IPS DF 19.7 (cell line): ENCODE measurements at regions not wholly inside any gene's neighbourhood (a gene's known extent, or its start where the extent isn't known, plus 50 kb on each side); places are given as distances from the start of the nearest gene placed in this dataset.

Source experiments
- DNase-seq: peaks from one replicate; pipeline ENCODE4 v3.0.0-alpha.2; 2013; ENCODE audit warnings: low read depth, low spot score

- no peak for DNase-seq
Measured at GRCh38 chr6:76418560-76419223, 346.2 kb upstream of the IMPG1 start.

- no peak for DNase-seq
Measured at GRCh38 chr6:76416821-76417605, 344.6 kb upstream of the IMPG1 start.

- no peak for DNase-seq
Measured at GRCh38 chr6:76403064-76403463, 330.6 kb upstream of the IMPG1 start.

- no peak for DNase-seq
Measured at GRCh38 chr6:76397966-76398365, 325.5 kb upstream of the IMPG1 start.

- no peak for DNase-seq
Measured at GRCh38 chr6:76382201-76382600, 309.7 kb upstream of the IMPG1 start.

- no peak for DNase-seq
Measured at GRCh38 chr6:76381612-76382011, 309.1 kb upstream of the IMPG1 start.

- DNase-seq, result no peak
Measured at GRCh38 chr6:76351275-76351674, 278.8 kb upstream of the IMPG1 start.

DNA sequence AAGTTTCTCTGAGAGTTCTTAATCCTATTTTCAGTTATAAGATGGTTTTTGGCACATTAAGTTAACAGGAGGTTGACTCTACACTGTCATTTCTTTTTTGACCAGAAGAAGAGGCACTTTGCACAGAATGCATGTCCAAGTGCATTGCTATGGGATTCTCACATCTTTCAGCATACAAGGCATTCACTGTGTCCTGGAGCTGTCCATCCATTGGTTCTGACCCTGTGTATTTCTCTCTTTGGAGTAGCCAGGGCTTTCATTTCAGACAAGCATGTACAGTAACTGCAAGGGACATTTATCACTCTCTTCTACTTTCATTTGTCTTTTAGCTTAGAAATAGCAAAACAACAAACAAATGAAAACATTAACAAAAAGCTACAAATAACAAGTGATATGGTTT lies 275.1 kb upstream of the IMPG1 start:
- no peak for DNase-seq

DNA sequence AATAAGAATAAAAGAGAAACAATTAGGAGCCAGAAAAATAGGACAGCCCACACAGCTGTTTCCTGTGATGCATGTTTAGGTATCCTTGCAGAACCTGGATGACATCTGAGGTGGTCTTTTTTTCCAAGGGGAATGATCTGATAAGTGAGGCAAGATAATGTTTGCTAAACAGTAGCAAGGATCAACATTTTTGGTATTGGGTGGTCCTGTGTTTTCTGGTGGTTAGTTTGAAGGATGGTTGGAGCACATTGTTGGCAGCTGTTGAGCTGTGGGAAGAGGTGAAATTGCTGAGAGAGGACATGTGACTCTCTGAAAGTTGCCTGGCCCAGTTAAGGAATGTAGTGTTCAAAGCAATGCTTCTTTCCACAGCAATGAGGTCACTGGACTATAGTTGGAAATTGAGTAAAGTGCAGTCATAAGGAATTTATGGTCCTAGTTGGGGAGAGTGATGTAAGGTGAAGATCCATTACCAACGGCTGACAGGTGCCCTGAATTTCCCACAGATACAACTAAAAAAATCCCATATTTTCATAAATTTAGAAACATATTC lies 270.2 kb upstream of the IMPG1 start:
- DNase-seq, result no peak

DNA sequence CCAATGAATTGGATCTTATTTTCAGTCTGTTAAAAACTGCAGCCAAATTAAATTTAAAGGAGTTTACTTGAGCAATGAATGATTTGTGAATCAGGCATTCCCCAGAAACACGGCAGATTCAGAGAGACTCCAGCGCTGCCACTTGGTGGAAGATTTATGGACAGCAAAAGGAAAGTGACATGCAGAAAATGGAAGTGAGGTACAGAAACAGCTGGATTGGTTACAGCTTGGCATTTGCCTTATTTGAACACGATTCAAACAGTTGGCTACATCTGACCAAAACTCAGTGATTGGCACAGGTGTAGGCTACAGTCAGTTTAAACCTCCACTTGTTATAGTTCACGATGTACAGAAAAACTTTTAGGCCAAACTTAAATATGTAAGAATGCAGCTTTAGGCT lies 257.6 kb upstream of the IMPG1 start:
- no peak for DNase-seq

GRCh38 chr6:76326871-76327270 lies 254.4 kb upstream of the IMPG1 start:
- DNase-seq, result no peak
